Calu3 (cell line): ENCODE measurements at regions not wholly inside any gene's neighbourhood (a gene's known extent, or its start where the extent isn't known, plus 50 kb on each side); places are given as distances from the start of the nearest gene placed in this dataset.

ENCODE experiments used
- BruUV-seq: library from RNA; stranded (reverse); fragments of 400-500 nt; replicated peaks from 2 replicates; lab custom pipeline; 2021; lab: Mats Ljungman, UMichigan
- CTCF ChIA-PET: fragments of 300-600 bp; sonication (Branson Sonifier 250); formaldehyde crosslinking; loops from one replicate; lab custom pipeline; 2022; ENCODE audit warnings: antibody characterized with exemption; lab: Charles Lee
- DNase-seq: peaks from one replicate; pipeline ENCODE4 v3.0.0; 2022
- H3K27ac Mint-ChIP-seq: one replicate; pipeline ENCODE4 v1.8.0; 2022; ENCODE audit warnings: mixed read lengths; ENCODE audit not compliant: unreplicated experiment
- H3K27me3 Mint-ChIP-seq: one replicate; pipeline ENCODE4 v1.8.0; 2022; ENCODE audit warnings: mixed read lengths; ENCODE audit not compliant: unreplicated experiment
- H3K36me3 Mint-ChIP-seq: one replicate; pipeline ENCODE4 v1.8.0; 2022; ENCODE audit warnings: mild to moderate bottlenecking, moderate library complexity, mixed read lengths; ENCODE audit not compliant: insufficient read depth, unreplicated experiment
- H3K4me1 Mint-ChIP-seq: one replicate; pipeline ENCODE4 v1.8.0; 2022; ENCODE audit warnings: mild to moderate bottlenecking, low read depth, mixed read lengths; ENCODE audit not compliant: unreplicated experiment
- H3K4me3 Mint-ChIP-seq: one replicate; pipeline ENCODE4 v1.8.0; 2022; ENCODE audit warnings: mild to moderate bottlenecking, low read depth, moderate library complexity, mixed read lengths; ENCODE audit not compliant: unreplicated experiment
- H3K9me3 Mint-ChIP-seq: one replicate; pipeline ENCODE4 v1.8.0; 2022; ENCODE audit warnings: low read depth, mixed read lengths; ENCODE audit not compliant: unreplicated experiment
- CTCF ChIP-seq: fragments of 200-600 bp; IDR thresholded peaks from one replicate; pipeline ENCODE4 v1.8.0; 2022; ENCODE audit warnings: antibody characterized with exemption; ENCODE audit not compliant: unreplicated experiment
- intact Hi-C: fragments of 100-400 bp; cut with micrococcal nuclease; formaldehyde crosslinking; loops from one replicate; pipeline ENCODE4 v1.10.0; 2022; ENCODE audit not compliant: unreplicated experiment

GRCh38 chr3:159887168-159887567 is 101.5 kb upstream of the IL12A start:
- H3K4me3 Mint-ChIP-seq = no peak overlapping the region
- CTCF ChIA-PET = interaction anchor here (0.7 to 4.5 kb wide), 3 partner anchors 14 to 458 kb away, joined by 3 to 100 read pairs (median 4); no protein-coding TSS in a partner anchor
- TF ChIP-seq CTCF = no peak
- no peaks in the 10 kb centered on the region for H3K27me3 Mint-ChIP-seq
- H3K36me3 Mint-ChIP-seq = no peaks in the 10 kb centered on the region
- intact Hi-C loops = loop anchor here (10.0 kb wide), 3 partner anchors 218 to 622 kb away; no protein-coding TSS in a partner anchor
- no TSS peak for BruUV-seq
- no peak overlapping the region for H3K27ac Mint-ChIP-seq
- H3K4me1 Mint-ChIP-seq = no peaks in the 10 kb centered on the region
- H3K9me3 Mint-ChIP-seq = no peaks in the 10 kb centered on the region
- DNase-seq = no peak

- Mint-ChIP-seq H3K4me3 (no peak overlapping the region), H3K27me3 (no peaks in the 10 kb centered on the region), H3K4me1 (no peaks in the 10 kb centered on the region), H3K9me3 (no peaks in the 10 kb centered on the region), H3K36me3 (no peaks in the 10 kb centered on the region), H3K27ac (no peak overlapping the region)
- CTCF ChIA-PET = interaction anchor here (1.0 kb wide), 1 partner anchor 116 kb away, joined by 4 read pairs; no protein-coding TSS in a partner anchor
- no peak for TF ChIP-seq CTCF
- BruUV-seq = no TSS peak
- intact Hi-C loops = loop anchor here (10.0 kb wide), 3 partner anchors 217 to 623 kb away; no protein-coding TSS in a partner anchor
- no peak for DNase-seq
These were observed 100.7 kb upstream of the IL12A start for GRCh38 chr3:159887911-159888310.

GRCh38 chr3:159892171-159892795 is 96.4 kb upstream of the IL12A start:
- H3K9me3 Mint-ChIP-seq = no peaks in the 10 kb centered on the region
- H3K36me3 Mint-ChIP-seq = no peaks in the 10 kb centered on the region
- H3K4me3 Mint-ChIP-seq = no peak overlapping the region
- intact Hi-C loops = no loop called here
- H3K27ac Mint-ChIP-seq = no peak overlapping the region
- H3K4me1 Mint-ChIP-seq = no peaks in the 10 kb centered on the region
- no peak for TF ChIP-seq CTCF
- H3K27me3 Mint-ChIP-seq = no peaks in the 10 kb centered on the region
- no peak for DNase-seq
- no TSS peak for BruUV-seq
- CTCF ChIA-PET = interaction anchor here (1.4 kb wide), 1 partner anchor 97 kb away, joined by 4 read pairs; the partner anchor contains the start of gene IL12A

- Mint-ChIP-seq H3K9me3 (no peaks in the 10 kb centered on the region), H3K36me3 (no peaks in the 10 kb centered on the region), H3K27ac (no peak overlapping the region), H3K4me3 (no peak overlapping the region), H3K4me1 (no peaks in the 10 kb centered on the region), H3K27me3 (no peaks in the 10 kb centered on the region)
- DNase-seq = no peak
- intact Hi-C loops = no loop called here
- no peak for TF ChIP-seq CTCF
- CTCF ChIA-PET = no interaction called here
- no TSS peak for BruUV-seq
These were observed 95.8 kb upstream of the IL12A start for GRCh38 chr3:159892801-159893200.
